HCT116 (cell line): ENCODE measurements at regions not wholly inside any gene's neighbourhood (a gene's known extent, or its start where the extent isn't known, plus 50 kb on each side); places are given as distances from the start of the nearest gene placed in this dataset.

ENCODE experiments used
- ATAC-seq: fragments of 200-7000 bp; cut with Tn5 transposase; 2 replicates; pipeline ENCODE4 v1.9.1; 2020; ENCODE audit warnings: mild to moderate bottlenecking, moderate library complexity
- BruUV-seq: library from RNA; stranded (reverse); fragments of 400-500 nt; replicated peaks from 2 replicates; lab custom pipeline; 2021; lab: Mats Ljungman, UMichigan
- CTCF ChIA-PET: fragments of 300-600 bp; sonication (Branson Sonifier 250); formaldehyde crosslinking; loops from one replicate; lab custom pipeline; 2021; ENCODE audit warnings: antibody characterized with exemption; lab: Charles Lee
- POLR2A ChIA-PET: fragments of 300-600, 350-600 bp; sonication (Branson Sonifier 250); formaldehyde crosslinking; loops from one replicate; lab custom pipeline; 2021; ENCODE audit warnings: antibody characterized with exemption; lab: Charles Lee
- RAD21 ChIA-PET, 2 experiments: fragments of 300-600 bp; sonication (Branson Sonifier 250); formaldehyde crosslinking; loops; one replicate each; lab custom pipeline; 2023; ENCODE audit warnings: low total read pairs in 2 of 2; ENCODE audit not compliant: uncharacterized antibody in 2 of 2, unreplicated experiment in 2 of 2, low non-redundant PET in 1 of 2; lab: Charles Lee
- DNase-seq: peaks from one replicate; pipeline ENCODE4 v3.0.0-alpha.2; 2010; ENCODE audit warnings: low read depth, low spot score
- H2AFZ ChIP-seq: fragments of 200-600 bp; shearing (Covaris generic), sonication (generic); 2 replicates; pipeline ENCODE4 v1.6.1; 2017; ENCODE audit warnings: low read depth, mixed run types, mixed read lengths, antibody characterized with exemption, low read length; ENCODE audit not compliant: poor library complexity, severe bottlenecking
- H3K27ac ChIP-seq: 2 replicates; pipeline ENCODE4 v1.5.1; 2012; ENCODE audit warnings: low read depth, low read length
- H3K27me3 ChIP-seq: fragments of 200-600 bp; sonication (generic); 2 replicates; pipeline ENCODE4 v1.6.1; 2016; ENCODE audit warnings: mixed run types, low read length, mixed read lengths; ENCODE audit not compliant: insufficient read depth
- H3K36me3 ChIP-seq, 2 experiments: fragments of 200-500 bp in 1 of 2; fragments of 200-600 bp in 1 of 2; sonication (Bioruptor generic) in 1 of 2; sonication (generic) in 1 of 2; 2 replicates each; pipeline versions ENCODE4 v1.5.1 to v1.6.1; 2014 to 2016; ENCODE audit warnings: low read length in 2 of 2, inconsistent platforms in 1 of 2, mixed read lengths in 1 of 2, mixed run types in 1 of 2; ENCODE audit not compliant: insufficient read depth in 2 of 2, control insufficient read depth in 1 of 2
- H3K4me1 ChIP-seq, 2 experiments: fragments of 200-600 bp in 1 of 2; sonication (generic) in 1 of 2; 2 replicates each; pipeline versions ENCODE4 v1.5.1 to v1.6.1; 2012 to 2017; ENCODE audit warnings: low read length in 2 of 2, inconsistent platforms in 1 of 2, mild to moderate bottlenecking in 1 of 2, mixed read lengths in 1 of 2, mixed run types in 1 of 2, moderate library complexity in 1 of 2; ENCODE audit not compliant: insufficient read depth in 2 of 2, control insufficient read depth in 1 of 2
- H3K4me2 ChIP-seq: fragments of 200-600 bp; sonication (generic); 2 replicates; pipeline ENCODE4 v1.6.1; 2017; ENCODE audit warnings: mixed run types, low read length, mixed read lengths
- H3K4me3 ChIP-seq, 2 experiments: fragments of 200-600 bp in 1 of 2; sonication (generic) in 1 of 2; replicated peaks in 1 of 2; 2 replicates each; pipeline ENCODE4 v1.5.1; 2011 to 2016; ENCODE audit warnings: low read length in 2 of 2, control low read depth in 1 of 2, low read depth in 1 of 2, mild to moderate bottlenecking in 1 of 2, mixed read lengths in 1 of 2, mixed run types in 1 of 2
- H3K79me2 ChIP-seq: fragments of 200-600 bp; sonication (generic); 2 replicates; pipeline ENCODE4 v1.6.1; 2017; ENCODE audit warnings: mild to moderate bottlenecking, mixed run types, low read length, moderate library complexity, mixed read lengths; ENCODE audit not compliant: insufficient read depth
- H3K9ac ChIP-seq: fragments of 200-600 bp; sonication (generic); 2 replicates; pipeline ENCODE4 v1.6.1; 2016; ENCODE audit warnings: low read length, mixed read lengths
- H3K9me2 ChIP-seq: fragments of 200-600 bp; sonication (generic), shearing (Covaris generic); 2 replicates; pipeline ENCODE4 v1.6.1; 2017; ENCODE audit warnings: mixed run types, mild to moderate bottlenecking, moderate library complexity; ENCODE audit not compliant: insufficient read depth
- H3K9me3 ChIP-seq, 2 experiments: fragments of 200-500 bp in 1 of 2; fragments of 200-600 bp in 1 of 2; sonication (Bioruptor generic) in 1 of 2; sonication (generic) in 1 of 2; 2 replicates each; pipeline ENCODE4 v1.6.1; 2014 to 2017; ENCODE audit warnings: low read length in 2 of 2, mixed read lengths in 2 of 2, inconsistent platforms in 1 of 2, low read depth in 1 of 2, mild to moderate bottlenecking in 1 of 2, mixed run types in 1 of 2, moderate library complexity in 1 of 2; ENCODE audit not compliant: control insufficient read depth in 1 of 2, insufficient read depth in 1 of 2
- H4K20me1 ChIP-seq: fragments of 200-600 bp; sonication (generic), shearing (Covaris generic); 2 replicates; pipeline ENCODE4 v1.6.1; 2017; ENCODE audit warnings: mixed run types, mild to moderate bottlenecking, moderate library complexity; ENCODE audit not compliant: insufficient read depth
- CEBPB ChIP-seq: IDR thresholded peaks from 2 replicates; pipeline ENCODE4 v1.6.1; 2012; ENCODE audit warnings: low read depth
- CTCF ChIP-seq, 3 experiments: fragments of 200-600 bp in 1 of 3; sonication (generic) in 1 of 3; IDR thresholded peaks in 2 of 3; conservative IDR thresholded peaks in 1 of 3; 2 replicates each; pipeline ENCODE4 v1.5.1; 2012 to 2017; ENCODE audit warnings: low read depth in 2 of 3, low read length in 2 of 3, antibody characterized with exemption in 1 of 3, borderline replicate concordance in 1 of 3, control low read depth in 1 of 3, mild to moderate bottlenecking in 1 of 3, mixed read lengths in 1 of 3, mixed run types in 1 of 3, moderate library complexity in 1 of 3; ENCODE audit not compliant: insufficient read depth in 1 of 3
- EZH2 ChIP-seq: fragments of 200-600 bp; sonication (generic); IDR thresholded peaks from 2 replicates; pipeline ENCODE4 v1.6.1; 2017; ENCODE audit warnings: antibody characterized with exemption, mixed run types
- EZH2phosphoT487 ChIP-seq: fragments of 200-600 bp; IDR thresholded peaks from 2 replicates; pipeline ENCODE4 v1.6.1; 2018; ENCODE audit warnings: antibody characterized with exemption, borderline replicate concordance
- FOSL1 ChIP-seq: IDR thresholded peaks from 2 replicates; pipeline ENCODE4 v1.6.1; 2012; ENCODE audit warnings: low read depth
- JUND ChIP-seq: IDR thresholded peaks from 2 replicates; pipeline ENCODE4 v1.6.1; 2012
- POLR2A ChIP-seq: IDR thresholded peaks from 2 replicates; pipeline ENCODE4 v1.7.0; 2011; ENCODE audit warnings: borderline replicate concordance; ENCODE audit not compliant: insufficient read depth, insufficient read length; ENCODE audit errors: extremely low read depth
- RAD21 ChIP-seq: IDR thresholded peaks from 2 replicates; pipeline ENCODE4 v1.6.1; 2012; ENCODE audit warnings: low read depth, mild to moderate bottlenecking
- REST ChIP-seq: IDR thresholded peaks from 2 replicates; pipeline ENCODE4 v1.6.1; 2012; ENCODE audit warnings: low read depth
- SP1 ChIP-seq: IDR thresholded peaks from 2 replicates; pipeline ENCODE4 v1.6.1; 2012; ENCODE audit warnings: low read depth
- SRF ChIP-seq: IDR thresholded peaks from 2 replicates; pipeline ENCODE4 v1.6.1; 2012; ENCODE audit warnings: low read depth
- TCF7L2 ChIP-seq: IDR thresholded peaks from 2 replicates; pipeline ENCODE4 v1.7.0; 2011; ENCODE audit warnings: borderline replicate concordance, inconsistent platforms; ENCODE audit not compliant: insufficient read depth, insufficient read length; ENCODE audit errors: extremely low read depth
- YY1 ChIP-seq: IDR thresholded peaks from 2 replicates; pipeline ENCODE4 v1.6.1; 2011; ENCODE audit warnings: low read length, low read depth, moderate library complexity, mild to moderate bottlenecking; ENCODE audit not compliant: insufficient replicate concordance; ENCODE audit errors: extremely low read depth
- ZBTB33 ChIP-seq: IDR thresholded peaks from 2 replicates; pipeline ENCODE4 v1.6.1; 2011; ENCODE audit warnings: mild to moderate bottlenecking, low read length, moderate library complexity; ENCODE audit not compliant: insufficient replicate concordance; ENCODE audit errors: extremely low read depth
- ZFX ChIP-seq: fragments of 450-650 bp; IDR thresholded peaks from 2 replicates; pipeline ENCODE4 v1.6.1; 2017
- intact Hi-C: fragments of 100-400 bp; cut with micrococcal nuclease; formaldehyde crosslinking; loops from 2 replicates; pipeline ENCODE4 v1.10.0; 2022

- peaks cover 4 to 15% of the 10 kb centered on the region in 2 experiments; a peak in 2 of 4 replicates for H3K9me3 ChIP-seq
- no peaks in the 10 kb centered on the region for H3K27me3 ChIP-seq
- DNase-seq, result no peak
- no peak overlapping the region for H2AFZ ChIP-seq
- BruUV-seq, result no TSS peak
- H3K4me2 ChIP-seq, result no peak overlapping the region
- no peaks in the 10 kb centered on the region for H3K79me2 ChIP-seq
- intact Hi-C loops, result no loop called here
- ChIA-PET CTCF (no interaction called here), POLR2A (no interaction called here), RAD21 (no interaction called here)
- no peaks in the 10 kb centered on the region for H3K36me3 ChIP-seq
- H3K27ac ChIP-seq, result no peak overlapping the region
- H3K9ac ChIP-seq, result no peak overlapping the region
- H3K9me2 ChIP-seq, result no peaks in the 10 kb centered on the region
- no peak for ATAC-seq
- no peak overlapping the region for H3K4me3 ChIP-seq
- TF ChIP-seq REST (no peak), ZFX (no peak), EZH2phosphoT487 (no peak), TCF7L2 (no peak), JUND (no peak), POLR2A (no peak), RAD21 (no peak), SRF (no peak), ZBTB33 (no peak), CTCF (IDR thresholded peaks at IDR 0.05 in 2 of 3, conservative IDR thresholded peaks at IDR 0.05 in 1 of 3; ENCODE audit: borderline replicate concordance in 1 of 3, insufficient read depth in 1 of 3, low read depth in 2 of 3, low read length in 2 of 3) (no peak), CEBPB (no peak), EZH2 (no peak), SP1 (no peak), YY1 (no peak), FOSL1 (no peak)
- no peaks in the 10 kb centered on the region for H4K20me1 ChIP-seq
- H3K4me1 ChIP-seq, result no peaks in the 10 kb centered on the region
Measured at GRCh38 chr6:92273694-92274093, 1145.7 kb downstream of the EPHA7 start.
